C4-2B (cell line): ENCODE measurements at regions not wholly inside any gene's neighbourhood (a gene's known extent, or its start where the extent isn't known, plus 50 kb on each side); places are given as distances from the start of the nearest gene placed in this dataset.

Experiments
- CTCF ChIP-seq: fragments of 450-650 bp; conservative IDR thresholded peaks from 2 replicates; pipeline ENCODE4 v1.5.1; 2017; ENCODE audit warnings: mild to moderate bottlenecking
- ZFX ChIP-seq: fragments of 450-650 bp; IDR thresholded peaks from 2 replicates; pipeline ENCODE4 v1.6.1; 2017

DNA sequence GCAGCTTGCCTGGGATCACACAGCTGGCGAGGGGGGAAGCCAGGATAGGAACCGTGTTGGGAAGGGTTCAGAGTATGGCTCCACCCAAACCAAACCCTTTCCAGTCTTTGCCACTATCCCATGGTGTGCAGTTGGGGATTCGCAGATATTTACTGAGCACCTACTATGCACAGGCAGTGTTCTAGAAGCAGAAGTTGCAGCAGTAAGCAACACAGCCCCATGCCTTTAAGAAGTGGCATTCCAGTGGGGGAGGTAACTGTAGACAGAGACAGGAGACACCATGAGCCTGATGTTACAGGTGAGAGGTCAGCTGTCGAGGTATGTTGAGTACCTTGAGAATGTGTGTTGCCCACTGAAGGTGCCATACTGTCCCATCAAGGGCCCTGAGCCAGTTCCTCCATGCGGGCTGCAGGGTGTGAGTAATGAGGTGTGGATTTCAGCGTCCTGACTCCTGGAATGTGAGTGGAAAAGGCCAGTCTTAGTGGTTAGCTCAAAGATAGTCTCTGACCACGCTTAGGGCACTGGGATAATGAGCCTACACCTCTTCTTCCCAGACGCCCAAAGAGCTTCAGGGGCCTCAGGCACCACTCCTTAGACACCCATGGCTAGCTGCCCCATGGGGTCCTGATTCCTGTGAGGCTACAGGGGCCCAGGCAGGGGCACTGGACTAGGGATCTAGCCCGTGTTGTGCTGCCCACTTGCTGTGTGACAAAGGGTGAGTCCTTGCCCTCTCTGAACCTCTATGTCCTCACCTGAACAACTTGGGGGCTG, 71.8 kb upstream of the TP53I11 start:
- TF ChIP-seq CTCF = no peak
- TF ChIP-seq ZFX = no peak
